ENCODE measurements at regions not wholly inside any gene's neighbourhood (a gene's known extent, or its start where the extent isn't known, plus 50 kb on each side); places are given as distances from the start of the nearest gene placed in this dataset.

DNA sequence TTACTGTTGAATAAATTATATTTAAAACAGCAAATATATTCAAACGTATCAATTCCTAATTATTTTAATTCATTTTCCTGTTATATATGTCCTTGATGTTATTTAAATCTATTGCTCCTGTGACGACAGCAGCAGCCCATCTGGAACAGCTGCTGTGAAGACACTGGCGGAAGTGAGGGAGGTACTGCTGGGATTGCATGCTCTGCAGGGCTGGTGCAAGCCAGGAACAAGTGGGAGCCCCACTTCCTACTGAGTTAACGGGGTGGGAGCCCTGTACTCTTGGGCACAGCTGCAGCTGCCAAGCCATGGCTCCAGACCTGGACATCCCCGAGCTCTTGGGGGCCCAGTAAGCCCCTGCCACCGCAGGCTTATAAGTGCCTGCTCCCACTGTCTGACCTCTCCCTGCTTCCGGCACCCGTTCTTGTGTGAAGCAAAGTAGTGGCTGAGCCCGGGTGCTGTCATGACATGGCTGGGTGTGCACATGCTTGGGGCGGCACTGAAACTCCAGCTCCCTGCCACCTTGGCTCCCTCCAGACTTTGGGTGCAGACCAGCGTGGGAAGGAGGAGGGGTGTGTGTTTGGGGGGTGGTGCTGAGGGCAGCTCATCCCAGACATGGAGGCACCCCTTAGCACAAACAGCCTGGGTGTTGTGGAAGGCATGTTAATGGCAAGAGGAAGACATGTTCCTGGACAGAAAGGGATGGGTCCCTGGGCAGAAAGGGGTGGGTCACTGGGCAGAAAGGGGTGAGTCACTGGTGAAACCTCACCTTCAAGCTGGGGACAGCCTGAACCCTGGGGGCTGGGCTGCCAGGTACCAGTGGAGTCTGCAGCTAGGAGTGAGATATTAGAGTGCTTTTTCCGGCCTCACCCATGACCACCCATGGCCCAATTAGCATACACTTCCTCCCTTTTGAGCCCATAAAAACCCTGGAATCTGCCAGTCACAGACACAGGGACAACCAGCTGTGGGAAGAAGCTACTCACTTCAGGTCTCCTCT is 1981.3 kb upstream of the IGFBP7 start:
- DNase-seq: no peak

DNA sequence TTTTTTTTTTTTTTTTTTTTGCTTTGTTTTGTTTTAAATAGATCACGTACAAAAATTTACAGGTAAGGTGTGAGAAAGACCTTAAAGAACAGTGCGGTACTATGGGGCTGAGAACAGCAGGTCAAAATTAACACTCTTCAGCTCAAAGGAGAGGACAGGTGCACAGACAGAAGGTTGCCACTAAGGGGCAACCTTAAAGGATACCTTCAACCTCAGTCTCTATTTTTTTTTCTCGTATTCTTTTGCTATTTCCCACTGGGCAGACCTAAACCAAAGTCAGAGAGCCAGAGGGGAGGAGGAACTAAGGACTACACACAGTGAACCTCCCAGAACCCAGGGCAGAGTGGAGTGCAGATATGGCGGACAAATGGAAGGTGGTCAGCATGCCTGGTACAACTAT is 1984.3 kb upstream of the IGFBP7 start:
- DNase-seq: no peak

DNA sequence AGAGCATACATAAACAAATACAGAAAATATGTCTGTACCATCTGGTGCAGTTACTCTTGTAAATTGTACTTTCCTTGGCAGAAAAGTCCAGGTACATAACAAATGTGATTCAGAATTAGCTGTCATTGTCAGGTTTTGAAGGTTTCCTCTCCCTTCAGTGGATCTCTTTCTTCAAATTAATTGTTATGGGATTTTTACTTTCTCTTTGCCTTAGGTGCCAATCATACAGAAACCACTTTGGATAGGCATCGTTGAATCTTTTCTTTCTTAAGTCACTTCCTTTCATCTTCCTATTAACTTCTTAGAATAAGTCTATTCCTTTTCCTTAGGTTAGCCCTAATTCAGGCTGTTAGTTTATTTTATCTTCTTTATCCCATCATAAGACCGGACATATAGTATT is 1992.1 kb upstream of the IGFBP7 start:
- DNase-seq: no peak

DNA sequence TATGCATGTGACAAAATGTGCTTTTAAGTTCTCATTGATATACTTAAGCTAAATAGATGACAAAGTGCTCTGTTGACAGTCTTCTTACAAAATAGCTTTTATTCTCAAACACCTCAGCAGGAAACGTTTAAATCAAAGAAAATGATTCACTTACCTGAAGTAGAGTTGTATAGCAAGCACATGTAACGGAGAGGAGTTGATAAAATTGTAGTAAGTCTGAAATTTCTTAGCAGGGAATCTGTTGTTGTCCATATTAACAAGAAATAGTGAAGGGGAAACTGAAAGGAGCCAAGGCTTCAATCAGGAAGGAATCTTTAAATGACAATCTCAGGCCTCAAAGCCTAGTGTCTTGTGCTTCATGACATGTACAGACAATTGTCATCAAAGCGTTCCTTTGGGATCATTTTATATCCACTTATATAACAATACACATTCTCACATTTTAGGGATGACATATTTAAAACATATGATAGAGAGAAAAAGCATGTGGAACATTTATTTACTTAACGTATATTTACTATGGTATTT is 2010.2 kb upstream of the IGFBP7 start:
- no peak for DNase-seq

DNA sequence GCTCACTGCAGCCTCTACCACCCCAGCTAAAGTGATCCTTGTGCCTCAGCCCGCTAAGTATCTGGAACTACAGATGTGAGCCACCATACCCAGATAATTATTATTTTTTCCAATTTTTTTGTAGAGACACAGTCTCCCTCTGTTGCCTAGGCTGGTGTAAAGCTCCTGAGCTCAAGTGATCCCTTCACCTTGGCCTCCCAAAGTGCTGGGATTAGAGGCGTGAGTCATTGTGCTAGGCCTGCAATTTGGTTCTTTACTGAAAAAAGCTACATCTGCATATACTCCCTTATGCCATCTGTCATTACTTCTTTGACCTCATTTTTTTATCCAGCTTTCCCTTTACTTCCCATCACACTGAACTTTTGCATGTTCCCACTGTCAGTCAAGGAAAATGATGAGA is 2012.4 kb upstream of the IGFBP7 start:
- no peak for DNase-seq

DNA sequence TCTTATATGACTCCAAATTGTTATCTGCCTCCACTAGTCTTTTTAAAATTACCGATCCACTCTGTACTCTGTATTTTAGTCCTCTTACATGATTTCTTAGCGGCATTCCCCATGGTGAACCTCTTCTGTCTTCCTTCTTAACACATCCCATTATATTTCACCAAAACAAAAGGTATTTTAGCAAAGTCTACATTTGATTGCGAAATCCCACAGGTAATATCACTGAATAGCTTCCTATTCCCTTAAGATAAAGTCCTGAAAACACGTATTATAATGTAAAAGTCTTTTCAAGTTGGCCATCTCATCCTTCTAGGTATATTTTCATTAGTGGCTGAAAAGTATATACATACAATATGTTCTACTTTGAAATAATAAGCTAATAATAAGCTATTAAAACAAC is 2016.0 kb upstream of the IGFBP7 start:
- DNase-seq: no peak

DNA sequence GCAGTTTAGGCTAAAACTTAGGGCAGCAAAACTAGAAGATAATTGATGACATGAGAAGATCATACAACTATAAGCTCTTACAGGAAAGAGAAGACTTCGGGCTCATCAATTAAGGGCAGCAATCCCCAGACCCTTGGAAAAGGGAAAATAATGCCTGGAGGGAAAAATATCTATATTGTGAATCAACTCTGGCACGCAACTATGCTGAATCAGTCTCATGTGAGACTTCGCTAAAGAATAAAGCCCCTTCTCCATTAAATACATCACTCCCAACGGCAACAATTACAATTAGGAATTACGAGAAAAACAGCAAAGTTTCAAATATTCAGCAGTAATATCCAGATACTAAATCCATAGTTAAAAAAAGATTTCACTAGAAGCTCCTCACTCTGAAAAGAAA is 2016.8 kb upstream of the IGFBP7 start:
- DNase-seq: no peak

DNA sequence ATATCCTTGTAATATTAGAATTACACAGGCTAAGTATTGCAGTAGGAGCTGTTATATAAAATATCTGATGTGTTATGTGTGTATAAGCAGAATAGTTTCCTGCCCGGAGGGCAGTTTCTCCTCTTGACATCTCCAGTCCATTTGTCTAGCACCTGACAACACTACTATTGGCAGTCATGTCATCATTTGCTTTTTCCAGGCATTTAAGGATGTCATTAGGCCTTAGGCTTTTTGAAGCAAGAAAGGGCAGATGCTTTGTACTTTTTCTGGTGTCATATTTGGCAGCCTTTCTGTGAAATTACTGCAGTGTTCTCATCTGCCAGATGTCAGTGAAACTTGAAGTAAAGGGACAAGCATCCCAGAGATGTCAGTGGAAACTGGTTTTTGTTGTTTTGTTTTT is 2017.6 kb upstream of the IGFBP7 start:
- no peak for DNase-seq

DNA sequence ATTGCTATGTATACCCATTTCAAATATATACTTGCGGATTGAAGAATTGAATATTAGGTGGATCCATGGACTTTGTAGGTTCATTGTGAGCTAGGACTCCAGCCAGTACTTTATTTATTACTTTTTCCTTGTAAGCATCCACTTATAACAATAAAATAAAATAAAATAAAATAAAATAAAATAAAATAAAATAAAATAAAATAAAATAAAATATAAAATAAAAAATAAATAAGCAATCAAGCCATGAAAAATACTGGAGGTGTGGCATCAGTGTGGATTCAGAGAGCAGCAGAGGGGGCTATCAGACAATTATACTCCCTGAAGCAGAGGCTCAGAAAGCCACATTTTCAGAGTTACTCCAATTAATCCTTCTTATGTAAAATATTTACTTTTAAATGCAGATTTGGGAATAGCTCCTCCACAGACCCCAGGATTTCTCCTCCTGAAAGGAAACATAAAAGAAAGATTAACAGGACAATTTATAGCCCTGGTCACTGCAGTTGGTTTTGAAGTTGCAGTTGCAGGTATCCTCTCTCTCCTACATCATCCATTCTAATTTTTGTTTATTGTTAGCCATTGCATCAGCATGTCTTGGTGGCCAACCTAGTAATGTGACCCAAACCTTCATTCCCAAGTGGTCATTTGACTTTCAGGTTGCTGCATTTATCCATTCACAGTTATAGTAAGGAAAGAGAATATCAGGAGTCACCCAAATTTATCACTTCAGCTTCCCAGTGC is 2025.2 kb upstream of the IGFBP7 start:
- no peak for DNase-seq

DNA sequence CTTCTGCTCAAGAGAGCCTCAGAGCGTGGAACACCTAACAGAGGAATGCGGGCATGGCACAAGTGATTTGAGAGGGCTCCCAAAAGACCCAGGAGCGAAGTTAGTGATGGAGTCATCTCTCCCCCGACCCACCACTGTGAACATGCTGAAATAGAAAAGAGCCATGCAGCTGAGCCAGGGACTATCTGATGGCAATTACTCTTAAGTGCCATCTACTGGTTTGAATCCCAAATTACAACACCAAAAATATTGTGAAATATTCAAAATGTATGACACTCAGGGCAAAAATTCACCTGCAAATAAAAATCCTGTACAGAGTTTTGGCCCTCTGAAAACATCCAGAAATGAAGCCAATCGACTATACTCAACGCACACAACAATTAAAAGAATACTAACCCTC is 2038.9 kb upstream of the ADGRL3 start:
- no peak for DNase-seq

DNA sequence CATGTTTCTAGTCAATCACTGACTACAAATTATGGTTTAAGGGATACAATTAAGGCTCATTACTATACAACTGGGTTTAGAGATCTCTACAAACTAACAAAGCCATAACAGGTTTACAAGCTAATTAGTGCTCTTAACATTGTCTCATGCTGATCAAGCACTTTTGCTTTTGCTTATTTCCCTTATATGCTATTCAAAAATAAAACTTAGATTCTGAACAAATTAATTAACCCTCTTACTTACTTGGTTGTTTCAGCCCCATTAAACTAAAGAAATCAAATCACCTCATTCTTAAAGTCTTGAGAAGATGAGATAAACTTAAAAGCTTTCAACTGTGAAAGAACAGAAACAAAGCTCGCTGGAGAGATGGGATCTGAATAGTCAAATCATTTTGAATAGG is 2024.5 kb upstream of the ADGRL3 start:
- DNase-seq: no peak

DNA sequence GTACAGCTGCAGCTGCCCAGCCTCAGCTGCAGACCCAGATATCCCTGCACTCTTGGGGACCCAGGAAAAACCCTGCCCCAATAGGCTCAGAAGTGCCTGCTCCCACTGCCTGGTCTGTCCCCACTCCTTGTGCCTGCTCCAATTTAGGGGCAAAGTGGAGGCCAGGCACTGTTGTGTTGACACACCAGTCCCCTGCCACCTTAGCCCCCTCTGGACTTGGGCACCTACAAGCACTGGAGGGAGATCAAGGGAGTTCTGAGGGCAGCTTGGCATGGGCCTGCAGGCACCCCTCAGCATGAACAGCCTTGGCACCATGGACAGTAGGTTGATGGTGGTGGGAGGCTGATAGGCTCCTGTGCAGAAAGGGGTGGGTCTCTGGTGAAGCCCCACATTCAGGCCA is 2020.8 kb upstream of the ADGRL3 start:
- no peak for DNase-seq

DNA sequence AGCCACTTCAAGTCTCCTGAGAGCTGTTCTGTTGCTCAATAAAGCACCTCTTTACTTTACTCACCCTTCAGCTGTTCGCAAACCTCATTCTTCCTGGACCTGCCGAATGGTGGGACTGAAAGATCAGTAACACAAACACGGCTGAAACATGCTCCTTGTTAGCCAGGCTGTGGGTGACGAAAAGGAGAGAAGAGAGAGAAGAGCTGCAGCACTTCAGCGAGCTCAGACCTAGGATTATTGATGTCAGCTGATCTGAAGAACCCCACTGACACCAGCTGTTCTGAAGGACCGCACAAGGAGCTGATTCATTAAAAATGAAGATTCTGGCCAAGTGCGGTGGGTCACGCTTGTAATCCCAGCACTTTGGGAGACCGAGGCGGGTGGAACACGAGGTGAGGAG is 2020.0 kb upstream of the ADGRL3 start:
- DNase-seq: no peak

DNA sequence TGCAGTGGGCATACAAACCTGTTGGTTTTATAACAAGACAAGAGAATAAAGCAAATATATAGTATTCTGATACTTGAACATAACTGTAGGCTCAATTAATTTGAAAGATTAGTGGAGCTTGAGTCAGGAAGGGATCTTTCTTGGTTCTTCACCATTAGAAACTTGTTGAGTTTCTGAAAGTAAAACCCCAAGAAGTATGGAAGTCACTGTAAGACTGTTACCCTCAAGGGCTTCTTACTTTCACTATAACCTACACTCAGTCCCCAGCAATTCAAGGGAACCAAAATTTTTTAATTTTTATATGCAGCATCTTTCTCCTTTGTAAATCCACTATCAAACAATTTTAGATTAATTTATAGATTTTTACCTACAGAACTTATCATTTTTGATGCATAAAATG is 2019.2 kb upstream of the ADGRL3 start:
- DNase-seq: no peak

DNA sequence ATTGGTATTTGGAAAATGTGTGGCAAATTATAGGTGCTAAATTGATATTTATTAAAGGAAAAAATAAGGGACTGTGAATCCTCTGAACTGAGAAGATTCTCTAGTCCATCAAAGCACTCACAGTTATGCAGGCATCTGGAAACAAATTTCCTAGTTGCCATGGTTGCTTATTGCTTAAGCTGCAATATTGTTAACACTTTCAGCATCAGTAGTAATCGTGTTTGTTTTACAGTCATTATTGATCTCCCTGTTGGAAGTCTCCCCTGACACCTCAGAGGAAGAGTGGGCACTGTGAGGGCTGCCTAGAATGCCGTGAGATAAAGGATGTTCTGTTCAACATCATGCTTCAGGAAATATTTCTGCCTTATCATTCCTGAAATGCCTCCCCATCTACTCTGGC is 2004.3 kb upstream of the ADGRL3 start:
- no peak for DNase-seq

DNA sequence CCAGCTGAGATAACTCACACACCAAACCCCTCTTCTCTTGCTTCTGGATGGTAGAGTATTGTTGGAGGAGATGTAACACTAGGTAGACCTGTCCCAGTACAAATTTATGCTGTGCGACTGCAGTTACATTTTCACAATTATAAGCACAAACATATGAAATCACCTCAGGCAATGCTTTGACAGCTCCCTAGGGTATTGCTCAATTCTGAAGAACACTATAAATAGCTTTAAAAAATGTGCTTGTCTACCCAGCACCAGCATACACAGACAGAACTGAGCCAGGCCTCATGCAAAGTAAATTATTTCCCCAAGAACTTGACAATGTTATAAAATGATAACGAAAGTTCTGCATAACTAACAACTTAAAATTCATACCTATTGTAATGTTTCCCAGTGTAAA is 1999.1 kb upstream of the ADGRL3 start:
- DNase-seq: no peak

DNA sequence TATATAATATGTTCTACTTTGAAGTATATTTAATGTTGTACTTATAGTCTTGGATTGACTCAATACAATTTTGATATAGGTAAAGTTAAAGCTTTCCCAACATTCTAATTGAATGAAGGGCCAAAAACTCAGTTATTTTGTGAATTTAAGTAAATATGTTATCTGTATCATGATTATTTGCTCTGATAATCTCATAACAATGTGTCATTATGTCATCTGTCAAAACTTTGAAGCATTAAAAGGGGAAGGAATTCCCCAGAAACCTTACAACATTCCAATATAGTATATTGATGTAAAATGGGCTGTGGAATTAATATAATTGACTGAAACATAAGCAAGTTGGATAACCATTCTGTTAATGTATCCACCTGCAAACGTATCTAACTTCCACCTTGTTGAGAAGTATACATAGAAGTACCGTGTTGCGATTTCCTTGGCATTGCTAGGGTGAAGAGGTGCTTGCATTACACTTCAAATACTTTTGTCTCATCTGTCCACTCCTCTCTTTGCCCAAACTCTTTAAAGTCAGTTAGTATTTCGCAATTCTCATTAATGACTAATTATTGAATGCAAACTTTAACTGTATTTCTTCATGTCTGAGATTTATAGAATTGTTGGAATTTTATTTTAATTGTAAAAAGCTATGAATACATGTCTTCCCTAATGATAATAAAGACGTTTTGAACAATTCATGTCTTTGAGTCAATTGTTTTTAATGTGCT is 1982.1 kb upstream of the ADGRL3 start:
- no peak for DNase-seq

DNA sequence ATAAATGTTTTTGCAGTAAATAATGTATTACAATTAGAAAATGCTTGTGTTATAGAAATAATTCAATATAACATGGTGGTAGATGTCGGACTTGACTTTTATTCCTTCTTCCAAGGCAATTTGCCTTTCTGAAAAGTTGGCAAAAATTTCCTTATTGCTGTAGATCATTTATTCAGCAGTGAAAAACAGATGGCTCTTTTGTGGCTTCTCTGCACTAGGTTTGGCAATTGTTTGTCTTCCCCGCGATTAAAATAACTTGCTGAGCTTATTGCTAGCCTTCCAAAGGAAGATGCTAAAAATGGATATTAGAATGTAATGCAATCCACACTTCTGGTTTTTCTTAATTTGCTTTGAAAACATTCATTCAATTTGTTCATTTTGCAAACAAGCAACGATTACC is 1977.9 kb upstream of the ADGRL3 start:
- DNase-seq: no peak

DNA sequence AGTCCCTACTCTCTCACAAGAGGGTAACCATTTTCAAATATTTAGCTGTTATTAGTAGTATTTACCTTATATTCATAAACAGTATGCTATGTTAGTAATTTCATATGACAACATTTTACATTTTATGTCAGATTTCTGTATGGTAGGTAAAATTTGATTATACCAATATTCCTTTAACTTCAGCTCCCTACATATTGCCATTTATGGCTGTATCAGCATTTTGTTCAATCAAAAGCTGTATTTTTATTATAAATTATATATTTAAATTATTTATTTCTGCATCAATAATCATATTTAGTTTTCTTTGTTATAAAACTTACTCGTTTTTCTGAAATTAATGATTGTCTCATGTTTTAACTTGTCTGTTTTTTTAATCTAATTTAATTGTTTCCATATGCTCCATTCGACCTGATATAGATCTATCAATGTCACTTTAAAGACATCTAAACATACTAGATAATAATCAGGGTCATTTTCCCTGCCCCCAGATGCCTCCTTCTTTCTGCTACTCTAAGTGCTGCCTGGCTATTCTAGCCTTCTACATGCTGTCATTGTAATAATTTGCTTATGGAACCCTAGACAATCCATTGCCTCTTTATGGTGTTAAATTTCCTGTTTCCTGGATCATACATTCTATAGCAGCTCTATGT is 1976.7 kb upstream of the ADGRL3 start:
- no peak for DNase-seq

DNA sequence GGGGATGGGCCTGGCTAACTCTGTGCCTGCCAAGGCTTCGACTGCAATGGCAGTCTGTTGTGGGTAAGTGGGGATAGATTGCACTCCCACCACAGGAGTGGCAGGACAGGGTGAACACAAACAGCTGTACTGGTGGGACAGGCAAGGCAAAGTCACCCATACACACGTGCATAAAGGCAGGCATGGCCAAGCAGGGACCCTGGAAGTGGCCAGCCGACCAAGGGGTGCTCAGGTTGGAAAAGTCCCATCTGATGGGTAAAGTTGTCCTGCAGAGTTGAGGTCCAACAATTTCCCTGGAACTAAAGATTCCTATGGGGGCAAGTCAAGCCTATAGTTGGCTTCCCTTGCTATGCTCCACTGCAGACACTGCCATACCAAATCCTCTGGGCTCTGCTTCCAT is 1961.9 kb upstream of the ADGRL3 start:
- no peak for DNase-seq

DNA sequence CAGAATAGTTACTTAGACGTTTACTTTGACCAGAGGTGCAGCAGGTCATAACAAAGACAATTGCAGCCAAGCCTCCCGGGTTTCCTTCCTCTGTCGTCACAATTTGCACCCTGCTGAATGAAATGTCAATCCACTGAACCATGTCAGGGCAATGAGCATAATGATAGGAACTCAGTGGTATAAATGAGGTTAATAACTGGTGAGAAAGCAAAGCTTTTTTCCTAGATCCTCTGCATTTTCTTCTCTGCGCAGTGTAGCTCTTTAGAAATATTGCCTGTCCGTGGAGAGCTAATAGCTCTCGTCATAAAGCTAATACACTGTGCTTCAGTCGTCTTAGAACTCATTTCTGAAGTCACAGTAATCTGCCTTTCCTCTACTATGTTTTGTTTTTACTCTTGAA is 1960.1 kb upstream of the ADGRL3 start:
- DNase-seq: no peak

DNA sequence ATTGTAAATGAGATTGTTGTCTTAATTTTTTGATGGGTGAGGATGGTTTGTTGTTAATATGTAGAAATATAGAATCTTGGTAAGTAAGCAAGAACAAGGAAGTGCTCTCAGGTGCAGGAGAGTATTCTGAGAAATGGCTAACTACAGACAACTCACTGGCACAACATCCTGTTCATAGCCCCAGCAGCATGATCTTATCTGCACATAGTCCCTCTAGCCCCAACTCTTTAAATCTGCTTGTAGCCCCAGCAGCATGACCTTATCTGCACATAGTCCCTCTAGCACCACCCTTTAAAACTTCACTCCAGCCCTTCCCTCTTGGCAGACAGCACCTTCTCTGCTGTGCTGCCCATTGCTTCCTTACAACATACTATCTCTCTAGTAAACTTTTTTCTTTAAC is 1957.1 kb upstream of the ADGRL3 start:
- DNase-seq: no peak

DNA sequence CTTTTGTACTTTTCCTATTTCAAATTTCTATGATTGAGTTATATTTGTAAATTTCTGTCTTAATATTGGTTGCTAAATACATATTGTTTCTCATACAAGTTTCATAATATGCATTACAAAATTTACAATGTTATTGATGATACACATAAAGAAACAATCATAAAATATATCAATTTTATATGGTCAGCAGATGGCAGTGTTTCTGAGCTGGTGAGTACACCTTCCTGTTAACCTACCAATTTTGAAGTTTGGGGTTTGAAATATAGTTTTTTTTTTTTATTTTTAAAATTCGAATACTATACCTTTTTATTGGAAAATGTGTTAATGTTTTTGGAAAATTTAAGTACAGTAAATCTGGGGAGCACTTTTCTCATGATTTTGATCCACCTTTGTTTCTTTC is 1953.1 kb upstream of the ADGRL3 start:
- no peak for DNase-seq
